H1 (cell line): ENCODE measurements at regions not wholly inside any gene's neighbourhood (a gene's known extent, or its start where the extent isn't known, plus 50 kb on each side); places are given as distances from the start of the nearest gene placed in this dataset.
"Not testable (repeated sequence)": the region's sequence is repeated elsewhere in the genome, so short reads cannot be mapped to it uniquely, and the experiment has no call there.

Source experiments
- CTCF ChIA-PET: fragments of 300-600 bp; sonication (Branson Sonifier 250); formaldehyde crosslinking; loops from one replicate; lab custom pipeline; 2021; ENCODE audit not compliant: partially characterized antibody; lab: Charles Lee
- POLR2A ChIA-PET: fragments of 300-600 bp; sonication (Branson Sonifier 250); formaldehyde crosslinking; loops from one replicate; lab custom pipeline; 2021; ENCODE audit warnings: inconsistent platforms; ENCODE audit not compliant: partially characterized antibody; lab: Charles Lee
- DNase-seq, 2 experiments: peaks; one replicate each; pipeline versions ENCODE4 v3.0.0 to v3.0.0-alpha.2; 2010 to 2022; ENCODE audit warnings: low spot score in 2 of 2, low read depth in 1 of 2, mixed read lengths in 1 of 2
- FAIRE-seq: peaks from 2 replicates; lab custom pipeline; 2011; peaks lifted over from hg19 to GRCh38; lab: Jason Lieb, UNC
- H2AFZ ChIP-seq: 2 replicates; pipeline ENCODE4 v1.8.1; 2012; ENCODE audit warnings: low read length, inconsistent platforms
- H2AK5ac ChIP-seq: 2 replicates; pipeline ENCODE4 v1.6.1; 2013; ENCODE audit warnings: low read depth, low read length
- H2BK120ac ChIP-seq: replicated peaks from 2 replicates; pipeline ENCODE3; 2013; ENCODE audit warnings: low read depth, low read length, inconsistent platforms
- H2BK12ac ChIP-seq: 2 replicates; pipeline ENCODE4 v1.6.1; 2013; ENCODE audit warnings: low read depth, low read length
- H2BK15ac ChIP-seq: 2 replicates; pipeline ENCODE4 v1.6.1; 2013; ENCODE audit warnings: low read length
- H2BK20ac ChIP-seq: 2 replicates; pipeline ENCODE4 v1.6.1; 2013; ENCODE audit warnings: low read length
- H2BK5ac ChIP-seq: 2 replicates; pipeline ENCODE4 v1.6.1; 2013; ENCODE audit warnings: low read depth, low read length
- H3K14ac ChIP-seq: 2 replicates; pipeline ENCODE4 v1.6.1; 2013; ENCODE audit warnings: inconsistent platforms; ENCODE audit not compliant: insufficient read length
- H3K18ac ChIP-seq: 2 replicates; pipeline ENCODE4 v1.6.1; 2013; ENCODE audit warnings: low read length; ENCODE audit errors: extremely low read depth
- H3K23ac ChIP-seq: 2 replicates; pipeline ENCODE4 v1.6.1; 2013; ENCODE audit warnings: inconsistent platforms; ENCODE audit not compliant: insufficient read length
- H3K23me2 ChIP-seq: 2 replicates; pipeline ENCODE4 v1.6.1; 2013; ENCODE audit warnings: low read depth, low read length
- H3K27ac ChIP-seq: 2 replicates; pipeline ENCODE4 v1.6.1; 2011; ENCODE audit warnings: low read depth, low read length, inconsistent platforms
- H3K27me3 ChIP-seq, 4 experiments: replicated peaks in 1 of 4; 1 replicate in 1 of 4; 2 replicates in 3 of 4; pipeline versions ENCODE4 v1.6.1 to v1.8.1; 2011 to 2013; ENCODE audit warnings: low read length in 3 of 4, mild to moderate bottlenecking in 3 of 4, inconsistent platforms in 2 of 4, mixed read lengths in 2 of 4, moderate library complexity in 1 of 4; ENCODE audit not compliant: control insufficient read depth in 3 of 4, insufficient read depth in 3 of 4; ENCODE audit errors: extremely low read depth in 1 of 4
- H3K36me3 ChIP-seq, 4 experiments: 2 replicates each; pipeline versions ENCODE4 v1.6.1 to v1.8.1; 2011 to 2013; ENCODE audit warnings: mild to moderate bottlenecking in 4 of 4, low read length in 3 of 4, moderate library complexity in 2 of 4, control low read depth in 1 of 4, inconsistent platforms in 1 of 4; ENCODE audit not compliant: insufficient read depth in 4 of 4, control insufficient read depth in 2 of 4
- H3K4ac ChIP-seq: replicated peaks from 2 replicates; pipeline ENCODE3; 2013; ENCODE audit warnings: low read length, low read depth, mixed read lengths, inconsistent platforms; ENCODE audit not compliant: insufficient read length
- H3K4me1 ChIP-seq, 4 experiments: replicated peaks in 1 of 4; 1 replicate in 1 of 4; 2 replicates in 3 of 4; pipeline versions ENCODE4 v1.6.1 to v1.8.1; 2011 to 2013; ENCODE audit warnings: low read length in 3 of 4, inconsistent platforms in 2 of 4, mixed read lengths in 1 of 4; ENCODE audit not compliant: insufficient read depth in 4 of 4, control insufficient read depth in 3 of 4
- H3K4me2 ChIP-seq, 2 experiments: 2 replicates each; pipeline versions ENCODE4 v1.6.1 to v1.8.1; 2011 to 2013; ENCODE audit warnings: low read depth in 2 of 2, low read length in 2 of 2, control low read depth in 1 of 2, inconsistent platforms in 1 of 2, mild to moderate bottlenecking in 1 of 2; ENCODE audit not compliant: insufficient read depth in 1 of 2
- H3K4me3 ChIP-seq, 4 experiments: fragments of 200-600, 300-600 bp in 1 of 4; sonication (generic), shearing (Covaris generic), sonication (Bioruptor Twin) in 1 of 4; 2 replicates each; pipeline versions ENCODE4 v1.5.1 to v1.8.1; 2011 to 2016; ENCODE audit warnings: low read length in 4 of 4, low read depth in 3 of 4, control low read depth in 2 of 4, inconsistent platforms in 2 of 4, mild to moderate bottlenecking in 2 of 4, mixed read lengths in 1 of 4, moderate library complexity in 1 of 4; ENCODE audit not compliant: insufficient read depth in 2 of 4; ENCODE audit errors: extremely low read depth in 1 of 4
- H3K56ac ChIP-seq: replicated peaks from 2 replicates; pipeline ENCODE3; 2013; ENCODE audit warnings: low read depth, mild to moderate bottlenecking, mixed read lengths, low read length, inconsistent platforms; ENCODE audit not compliant: insufficient read length
- H3K79me1 ChIP-seq: 2 replicates; pipeline ENCODE4 v1.6.1; 2013; ENCODE audit warnings: low read depth, low read length, control low read depth
- H3K79me2 ChIP-seq, 2 experiments: 2 replicates each; pipeline versions ENCODE4 v1.6.1 to v1.8.1; 2012 to 2013; ENCODE audit warnings: low read length in 2 of 2, mild to moderate bottlenecking in 2 of 2, inconsistent platforms in 1 of 2; ENCODE audit not compliant: insufficient read depth in 2 of 2, control insufficient read depth in 1 of 2
- H3K9ac ChIP-seq, 4 experiments: replicated peaks in 1 of 4; 1 replicate in 1 of 4; 2 replicates in 3 of 4; pipeline versions ENCODE4 v1.6.1 to v1.8.1; 2011 to 2013; ENCODE audit warnings: low read depth in 3 of 4, low read length in 3 of 4, control low read depth in 2 of 4, mild to moderate bottlenecking in 2 of 4, moderate library complexity in 2 of 4, inconsistent platforms in 1 of 4; ENCODE audit errors: extremely low read depth in 1 of 4
- H3K9me3 ChIP-seq, 2 experiments: 2 replicates each; pipeline versions ENCODE4 v1.6.1 to v1.8.1; 2012 to 2013; ENCODE audit warnings: mild to moderate bottlenecking in 2 of 2, moderate library complexity in 2 of 2, control low read depth in 1 of 2, inconsistent platforms in 1 of 2, low read depth in 1 of 2, low read length in 1 of 2, mixed read lengths in 1 of 2; ENCODE audit not compliant: insufficient read depth in 2 of 2
- H4K20me1 ChIP-seq, 2 experiments: replicated peaks in 1 of 2; 2 replicates each; pipeline versions ENCODE3 to v1.8.1; 2011 to 2013; ENCODE audit warnings: inconsistent platforms in 2 of 2, low read length in 2 of 2, mild to moderate bottlenecking in 1 of 2; ENCODE audit not compliant: insufficient read depth in 2 of 2, control insufficient read depth in 1 of 2
- H4K5ac ChIP-seq: 2 replicates; pipeline ENCODE4 v1.6.1; 2013; ENCODE audit warnings: low read length, low read depth, mixed read lengths, inconsistent platforms; ENCODE audit not compliant: insufficient read length
- H4K8ac ChIP-seq: 2 replicates; pipeline ENCODE4 v1.8.0; 2013; ENCODE audit warnings: mild to moderate bottlenecking, moderate library complexity, low read length, inconsistent platforms; ENCODE audit not compliant: insufficient read depth; ENCODE audit errors: extremely low read depth
- H4K91ac ChIP-seq: replicated peaks from 2 replicates; pipeline ENCODE3; 2013; ENCODE audit warnings: low read length, mixed read lengths, inconsistent platforms; ENCODE audit not compliant: insufficient read length
- WGBS, 2 experiments: shearing (Covaris generic) in 1 of 2; methylation state at CpG; one replicate each; pipeline versions ENCODE4 v1.1.6 to v1.1.7; 2013 to 2015; ENCODE audit warnings: low lambda C conversion rate in 2 of 2, mixed read lengths in 2 of 2, inconsistent platforms in 1 of 2, low coverage in 1 of 2, missing lambda C conversion rate in 1 of 2; ENCODE audit not compliant: insufficient replicate concordance in 2 of 2, insufficient coverage in 1 of 2, insufficient read length in 1 of 2; ENCODE audit errors: extremely low coverage in 1 of 2, missing lambda C conversion rate in 1 of 2; 5-methylcytosine and 5-hydroxymethylcytosine counted together

DNA sequence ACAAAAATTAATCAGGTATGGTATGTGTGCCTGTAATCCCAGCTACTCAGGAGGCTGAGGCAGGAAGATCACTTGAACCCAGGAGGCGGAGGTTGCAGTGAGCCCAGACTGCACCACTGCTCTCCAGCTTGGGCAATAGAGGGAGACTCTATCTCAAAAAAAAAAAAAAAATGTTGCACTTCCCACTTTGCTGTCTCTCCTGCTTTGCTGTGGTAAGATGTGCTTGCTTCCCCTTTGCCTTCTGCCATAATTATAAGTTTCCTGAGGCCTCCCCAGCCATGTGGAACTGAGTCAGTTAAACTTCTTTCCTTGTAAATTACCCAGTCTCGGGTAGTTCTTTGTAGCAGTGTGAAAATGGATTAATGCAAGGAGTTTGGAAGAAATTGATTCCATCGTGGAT, 120.3 kb upstream of the CFAP20DC start:
- H3K9me3 ChIP-seq, H4K91ac ChIP-seq, H3K4me2 ChIP-seq, DNase-seq, H3K27ac ChIP-seq, H4K20me1 ChIP-seq, H3K4ac ChIP-seq, H4K5ac ChIP-seq, H3K27me3 ChIP-seq, H3K56ac ChIP-seq, H3K18ac ChIP-seq, H2BK20ac ChIP-seq, H3K79me2 ChIP-seq, H3K36me3 ChIP-seq, H2BK15ac ChIP-seq, H3K4me1 ChIP-seq, H2AFZ ChIP-seq, H2BK5ac ChIP-seq, POLR2A ChIA-PET, H3K4me3 ChIP-seq, H3K23ac ChIP-seq, H3K23me2 ChIP-seq, FAIRE-seq, H2BK12ac ChIP-seq, H3K9ac ChIP-seq, H2AK5ac ChIP-seq, H4K8ac ChIP-seq, H3K79me1 ChIP-seq, H2BK120ac ChIP-seq, H3K14ac ChIP-seq: not testable (repeated sequence)
- CTCF ChIA-PET: interaction anchor here (0.6 kb wide), 1 partner anchor 573 kb away, joined by 3 read pairs; no protein-coding TSS in a partner anchor
- WGBS, 2 experiments: 100% methylated on average over 3 of the region's 3 CpGs; no CpG with 5 or more reads in 1 of the 2 experiments
